H1 (cell line): ENCODE measurements at regions not wholly inside any gene's neighbourhood (a gene's known extent, or its start where the extent isn't known, plus 50 kb on each side); places are given as distances from the start of the nearest gene placed in this dataset.

Source experiments
- CTCF ChIA-PET: fragments of 300-600 bp; sonication (Branson Sonifier 250); formaldehyde crosslinking; loops from one replicate; lab custom pipeline; 2021; ENCODE audit not compliant: partially characterized antibody; lab: Charles Lee
- POLR2A ChIA-PET: fragments of 300-600 bp; sonication (Branson Sonifier 250); formaldehyde crosslinking; loops from one replicate; lab custom pipeline; 2021; ENCODE audit warnings: inconsistent platforms; ENCODE audit not compliant: partially characterized antibody; lab: Charles Lee
- DNase-seq, 2 experiments: peaks; one replicate each; pipeline versions ENCODE4 v3.0.0 to v3.0.0-alpha.2; 2010 to 2022; ENCODE audit warnings: low spot score in 2 of 2, low read depth in 1 of 2, mixed read lengths in 1 of 2
- FAIRE-seq: peaks from 2 replicates; lab custom pipeline; 2011; peaks lifted over from hg19 to GRCh38; lab: Jason Lieb, UNC
- H2AFZ ChIP-seq: 2 replicates; pipeline ENCODE4 v1.8.1; 2012; ENCODE audit warnings: low read length, inconsistent platforms
- H2AK5ac ChIP-seq: 2 replicates; pipeline ENCODE4 v1.6.1; 2013; ENCODE audit warnings: low read depth, low read length
- H2BK120ac ChIP-seq: replicated peaks from 2 replicates; pipeline ENCODE3; 2013; ENCODE audit warnings: low read depth, low read length, inconsistent platforms
- H2BK12ac ChIP-seq: 2 replicates; pipeline ENCODE4 v1.6.1; 2013; ENCODE audit warnings: low read depth, low read length
- H2BK15ac ChIP-seq: 2 replicates; pipeline ENCODE4 v1.6.1; 2013; ENCODE audit warnings: low read length
- H2BK20ac ChIP-seq: 2 replicates; pipeline ENCODE4 v1.6.1; 2013; ENCODE audit warnings: low read length
- H2BK5ac ChIP-seq: 2 replicates; pipeline ENCODE4 v1.6.1; 2013; ENCODE audit warnings: low read depth, low read length
- H3K14ac ChIP-seq: 2 replicates; pipeline ENCODE4 v1.6.1; 2013; ENCODE audit warnings: inconsistent platforms; ENCODE audit not compliant: insufficient read length
- H3K18ac ChIP-seq: 2 replicates; pipeline ENCODE4 v1.6.1; 2013; ENCODE audit warnings: low read length; ENCODE audit errors: extremely low read depth
- H3K23ac ChIP-seq: 2 replicates; pipeline ENCODE4 v1.6.1; 2013; ENCODE audit warnings: inconsistent platforms; ENCODE audit not compliant: insufficient read length
- H3K23me2 ChIP-seq: 2 replicates; pipeline ENCODE4 v1.6.1; 2013; ENCODE audit warnings: low read depth, low read length
- H3K27ac ChIP-seq: 2 replicates; pipeline ENCODE4 v1.6.1; 2011; ENCODE audit warnings: low read depth, low read length, inconsistent platforms
- H3K27me3 ChIP-seq, 4 experiments: replicated peaks in 1 of 4; 1 replicate in 1 of 4; 2 replicates in 3 of 4; pipeline versions ENCODE4 v1.6.1 to v1.8.1; 2011 to 2013; ENCODE audit warnings: low read length in 3 of 4, mild to moderate bottlenecking in 3 of 4, inconsistent platforms in 2 of 4, mixed read lengths in 2 of 4, moderate library complexity in 1 of 4; ENCODE audit not compliant: control insufficient read depth in 3 of 4, insufficient read depth in 3 of 4; ENCODE audit errors: extremely low read depth in 1 of 4
- H3K36me3 ChIP-seq, 4 experiments: 2 replicates each; pipeline versions ENCODE4 v1.6.1 to v1.8.1; 2011 to 2013; ENCODE audit warnings: mild to moderate bottlenecking in 4 of 4, low read length in 3 of 4, moderate library complexity in 2 of 4, control low read depth in 1 of 4, inconsistent platforms in 1 of 4; ENCODE audit not compliant: insufficient read depth in 4 of 4, control insufficient read depth in 2 of 4
- H3K4ac ChIP-seq: replicated peaks from 2 replicates; pipeline ENCODE3; 2013; ENCODE audit warnings: low read length, low read depth, mixed read lengths, inconsistent platforms; ENCODE audit not compliant: insufficient read length
- H3K4me1 ChIP-seq, 4 experiments: replicated peaks in 1 of 4; 1 replicate in 1 of 4; 2 replicates in 3 of 4; pipeline versions ENCODE4 v1.6.1 to v1.8.1; 2011 to 2013; ENCODE audit warnings: low read length in 3 of 4, inconsistent platforms in 2 of 4, mixed read lengths in 1 of 4; ENCODE audit not compliant: insufficient read depth in 4 of 4, control insufficient read depth in 3 of 4
- H3K4me2 ChIP-seq, 2 experiments: 2 replicates each; pipeline versions ENCODE4 v1.6.1 to v1.8.1; 2011 to 2013; ENCODE audit warnings: low read depth in 2 of 2, low read length in 2 of 2, control low read depth in 1 of 2, inconsistent platforms in 1 of 2, mild to moderate bottlenecking in 1 of 2; ENCODE audit not compliant: insufficient read depth in 1 of 2
- H3K4me3 ChIP-seq, 4 experiments: fragments of 200-600, 300-600 bp in 1 of 4; sonication (generic), shearing (Covaris generic), sonication (Bioruptor Twin) in 1 of 4; 2 replicates each; pipeline versions ENCODE4 v1.5.1 to v1.8.1; 2011 to 2016; ENCODE audit warnings: low read length in 4 of 4, low read depth in 3 of 4, control low read depth in 2 of 4, inconsistent platforms in 2 of 4, mild to moderate bottlenecking in 2 of 4, mixed read lengths in 1 of 4, moderate library complexity in 1 of 4; ENCODE audit not compliant: insufficient read depth in 2 of 4; ENCODE audit errors: extremely low read depth in 1 of 4
- H3K56ac ChIP-seq: replicated peaks from 2 replicates; pipeline ENCODE3; 2013; ENCODE audit warnings: low read depth, mild to moderate bottlenecking, mixed read lengths, low read length, inconsistent platforms; ENCODE audit not compliant: insufficient read length
- H3K79me1 ChIP-seq: 2 replicates; pipeline ENCODE4 v1.6.1; 2013; ENCODE audit warnings: low read depth, low read length, control low read depth
- H3K79me2 ChIP-seq, 2 experiments: 2 replicates each; pipeline versions ENCODE4 v1.6.1 to v1.8.1; 2012 to 2013; ENCODE audit warnings: low read length in 2 of 2, mild to moderate bottlenecking in 2 of 2, inconsistent platforms in 1 of 2; ENCODE audit not compliant: insufficient read depth in 2 of 2, control insufficient read depth in 1 of 2
- H3K9ac ChIP-seq, 4 experiments: replicated peaks in 1 of 4; 1 replicate in 1 of 4; 2 replicates in 3 of 4; pipeline versions ENCODE4 v1.6.1 to v1.8.1; 2011 to 2013; ENCODE audit warnings: low read depth in 3 of 4, low read length in 3 of 4, control low read depth in 2 of 4, mild to moderate bottlenecking in 2 of 4, moderate library complexity in 2 of 4, inconsistent platforms in 1 of 4; ENCODE audit errors: extremely low read depth in 1 of 4
- H3K9me3 ChIP-seq, 2 experiments: 2 replicates each; pipeline versions ENCODE4 v1.6.1 to v1.8.1; 2012 to 2013; ENCODE audit warnings: mild to moderate bottlenecking in 2 of 2, moderate library complexity in 2 of 2, control low read depth in 1 of 2, inconsistent platforms in 1 of 2, low read depth in 1 of 2, low read length in 1 of 2, mixed read lengths in 1 of 2; ENCODE audit not compliant: insufficient read depth in 2 of 2
- H4K20me1 ChIP-seq, 2 experiments: replicated peaks in 1 of 2; 2 replicates each; pipeline versions ENCODE3 to v1.8.1; 2011 to 2013; ENCODE audit warnings: inconsistent platforms in 2 of 2, low read length in 2 of 2, mild to moderate bottlenecking in 1 of 2; ENCODE audit not compliant: insufficient read depth in 2 of 2, control insufficient read depth in 1 of 2
- H4K5ac ChIP-seq: 2 replicates; pipeline ENCODE4 v1.6.1; 2013; ENCODE audit warnings: low read length, low read depth, mixed read lengths, inconsistent platforms; ENCODE audit not compliant: insufficient read length
- H4K8ac ChIP-seq: 2 replicates; pipeline ENCODE4 v1.8.0; 2013; ENCODE audit warnings: mild to moderate bottlenecking, moderate library complexity, low read length, inconsistent platforms; ENCODE audit not compliant: insufficient read depth; ENCODE audit errors: extremely low read depth
- H4K91ac ChIP-seq: replicated peaks from 2 replicates; pipeline ENCODE3; 2013; ENCODE audit warnings: low read length, mixed read lengths, inconsistent platforms; ENCODE audit not compliant: insufficient read length
- CBX8 ChIP-seq: fragments of 300-800, 300-1000 bp; sonication (generic); IDR thresholded peaks from 2 replicates; pipeline ENCODE4 v1.7.1; 2016; ENCODE audit warnings: low read depth, low read length, borderline replicate concordance
- FOSL1 ChIP-seq: IDR thresholded peaks from 2 replicates; pipeline ENCODE4 v1.6.1; 2011; ENCODE audit warnings: mild to moderate bottlenecking, low read depth, low read length, moderate library complexity; ENCODE audit not compliant: insufficient read depth
- GABPA ChIP-seq: IDR thresholded peaks from 2 replicates; pipeline ENCODE4 v1.6.1; 2011; ENCODE audit warnings: mild to moderate bottlenecking, low read length, moderate library complexity, borderline replicate concordance; ENCODE audit not compliant: insufficient read depth
- KDM1A ChIP-seq: fragments of 200-600, 300-600 bp; sonication (generic); IDR thresholded peaks from 2 replicates; pipeline ENCODE4 v1.7.1; 2016; ENCODE audit warnings: mild to moderate bottlenecking, low read length, borderline replicate concordance
- MAFK ChIP-seq: IDR thresholded peaks from 2 replicates; pipeline ENCODE4 v1.6.1; 2012; ENCODE audit warnings: low read depth, mild to moderate bottlenecking, improper control_type of control experiment, low read length
- NANOG ChIP-seq: IDR thresholded peaks from 2 replicates; pipeline ENCODE4 v1.6.1; 2011; ENCODE audit warnings: low read length, low read depth, mild to moderate bottlenecking, inconsistent platforms; ENCODE audit not compliant: insufficient read depth, poor library complexity, severe bottlenecking
- POLR2AphosphoS5 ChIP-seq: IDR thresholded peaks from 2 replicates; pipeline ENCODE4 v1.6.1; 2011; ENCODE audit warnings: low read depth, low read length
- RNF2 ChIP-seq: fragments of 200-900, 300-1000 bp; sonication (generic); IDR thresholded peaks from 2 replicates; pipeline ENCODE4 v1.7.1; 2016; ENCODE audit warnings: borderline replicate concordance, low read depth, mild to moderate bottlenecking, antibody characterized with exemption, low read length; ENCODE audit not compliant: poor library complexity, severe bottlenecking; ENCODE audit errors: missing control alignments
- SAP30 ChIP-seq: fragments of 300-600 bp; sonication (generic); IDR thresholded peaks from 2 replicates; pipeline ENCODE4 v1.7.1; 2012; ENCODE audit warnings: low read length, moderate library complexity, mild to moderate bottlenecking, inconsistent platforms; ENCODE audit not compliant: insufficient read depth, insufficient replicate concordance
- SIX5 ChIP-seq: IDR thresholded peaks from 2 replicates; pipeline ENCODE4 v1.6.1; 2011; ENCODE audit warnings: mild to moderate bottlenecking, low read depth, low read length
- TAF7 ChIP-seq: optimal IDR thresholded peaks from 2 replicates; pipeline ENCODE3; 2011; ENCODE audit warnings: low read depth, mild to moderate bottlenecking, inconsistent platforms, low read length, moderate library complexity, borderline replicate concordance
- USF2 ChIP-seq: IDR thresholded peaks from 2 replicates; pipeline ENCODE4 v1.6.1; 2011; ENCODE audit warnings: low read length, improper control_type of control experiment
- YY1 ChIP-seq: IDR thresholded peaks from 2 replicates; pipeline ENCODE4 v1.6.1; 2011; ENCODE audit warnings: low read depth, mild to moderate bottlenecking, low read length
- WGBS, 2 experiments: shearing (Covaris generic) in 1 of 2; methylation state at CpG; one replicate each; pipeline versions ENCODE4 v1.1.6 to v1.1.7; 2013 to 2015; ENCODE audit warnings: low lambda C conversion rate in 2 of 2, mixed read lengths in 2 of 2, inconsistent platforms in 1 of 2, low coverage in 1 of 2, missing lambda C conversion rate in 1 of 2; ENCODE audit not compliant: insufficient replicate concordance in 2 of 2, insufficient coverage in 1 of 2, insufficient read length in 1 of 2; ENCODE audit errors: extremely low coverage in 1 of 2, missing lambda C conversion rate in 1 of 2; 5-methylcytosine and 5-hydroxymethylcytosine counted together

GRCh38 chr3:145333931-145334330, 827.1 kb downstream of the PLOD2 start:
- ChIA-PET POLR2A (no interaction called here), CTCF (interaction anchor here (0.6 to 1.2 kb wide), 3 partner anchors 12 to 324 kb away, joined by 3 read pairs; no protein-coding TSS in a partner anchor)
- H3K4ac ChIP-seq, result no peak overlapping the region
- DNase-seq (no peak), FAIRE-seq (no peak)
- no peaks in the 10 kb centered on the region for H3K79me2 ChIP-seq
- H3K9ac ChIP-seq, result no peak overlapping the region
- H3K23me2 ChIP-seq, result no peaks in the 10 kb centered on the region
- no peak overlapping the region for H2BK20ac ChIP-seq
- no peak overlapping the region for H2BK120ac ChIP-seq
- H3K56ac ChIP-seq, result no peak overlapping the region
- H3K23ac ChIP-seq, result no peak overlapping the region
- H4K20me1 ChIP-seq, result no peaks in the 10 kb centered on the region
- H3K18ac ChIP-seq, result no peak overlapping the region
- no peak overlapping the region for H4K91ac ChIP-seq
- H3K9me3 ChIP-seq, result peaks cover 0 to 4% of the 10 kb centered on the region in 2 experiments; a peak in 1 of 4 replicates
- no peak overlapping the region for H2BK15ac ChIP-seq
- no peaks in the 10 kb centered on the region for H3K79me1 ChIP-seq
- no peak overlapping the region for H3K4me3 ChIP-seq
- WGBS, 2 experiments, result 85% methylated on average over 9 of the region's 13 CpGs; no CpG with 5 or more reads in 1 of the 2 experiments
- H3K36me3 ChIP-seq, result no peaks in the 10 kb centered on the region
- peaks cover 0 to 2% (median 0%) of the 10 kb centered on the region in 4 experiments; a peak in 1 of 7 replicates for H3K4me1 ChIP-seq
- no peak overlapping the region for H3K27ac ChIP-seq
- H2BK12ac ChIP-seq, result no peak overlapping the region
- H4K5ac ChIP-seq, result no peak overlapping the region
- H3K27me3 ChIP-seq, result no peaks in the 10 kb centered on the region
- no peak overlapping the region for H4K8ac ChIP-seq
- H2BK5ac ChIP-seq, result no peak overlapping the region
- no peak overlapping the region for H2AK5ac ChIP-seq
- no peak overlapping the region for H3K14ac ChIP-seq
- H3K4me2 ChIP-seq, result no peak overlapping the region; a peak in 1 of 4 replicates
- H2AFZ ChIP-seq, result no peak overlapping the region
- TF ChIP-seq KDM1A (no peak), YY1 (no peak), CBX8 (no peak), MAFK (no peak), GABPA (no peak), FOSL1 (no peak), SIX5 (no peak), RNF2 (no peak), NANOG (no peak), TAF7 (no peak), USF2 (no peak), SAP30 (no peak), POLR2AphosphoS5 (no peak)
